HG03378 (cell line): ENCODE measurements at regions not wholly inside any gene's neighbourhood (a gene's known extent, or its start where the extent isn't known, plus 50 kb on each side); places are given as distances from the start of the nearest gene placed in this dataset.
"Not testable (repeated sequence)": the region's sequence is repeated elsewhere in the genome, so short reads cannot be mapped to it uniquely, and the experiment has no call there.

Source experiments
- ATAC-seq: cut with Tn5 transposase; IDR thresholded peaks from one replicate; pipeline ENCODE4 v1.9.1; 2021; ENCODE audit warnings: mild to moderate bottlenecking, moderate library complexity; ENCODE audit not compliant: unreplicated experiment

DNA sequence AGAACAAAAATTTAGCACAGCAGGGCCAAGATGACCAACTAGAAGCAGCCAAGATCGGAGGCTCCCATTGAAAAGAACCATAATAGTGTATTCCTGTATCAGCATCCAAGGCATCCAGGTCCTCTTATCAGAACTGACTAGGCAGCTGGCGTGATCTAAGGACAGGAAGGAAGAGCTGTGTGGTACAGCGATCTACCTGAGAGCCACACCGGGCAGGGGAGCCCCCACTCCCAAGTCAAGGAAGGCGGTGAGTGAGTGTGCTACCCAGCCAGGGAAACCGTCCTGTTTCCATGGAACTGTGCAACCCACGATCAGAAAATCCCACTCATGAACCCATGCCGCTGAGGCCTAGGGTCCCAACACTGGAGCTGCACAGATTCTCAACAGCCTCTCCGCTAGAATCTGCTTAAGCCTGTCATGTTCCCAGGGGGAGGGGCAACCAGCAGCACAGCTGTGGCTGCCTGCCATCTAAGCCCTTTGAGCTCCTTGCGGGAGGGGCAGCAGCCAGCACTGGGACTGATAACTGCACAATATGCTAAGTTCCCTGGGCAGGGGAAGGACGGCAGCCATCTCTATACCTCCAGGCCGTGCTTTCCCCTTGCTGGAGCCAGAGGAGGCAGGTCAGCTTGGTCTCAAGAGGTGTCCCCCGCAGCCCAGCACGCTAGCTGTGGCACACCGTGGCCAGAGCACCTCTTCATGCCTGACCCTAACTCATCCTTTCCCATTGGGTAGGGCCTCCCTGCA is 213.0 kb upstream of the SMIM30 start:
- ATAC-seq = no peak

- no peak for ATAC-seq
Measured at GRCh38 chr7:113321201-113321600, 202.8 kb upstream of the SMIM30 start.

DNA sequence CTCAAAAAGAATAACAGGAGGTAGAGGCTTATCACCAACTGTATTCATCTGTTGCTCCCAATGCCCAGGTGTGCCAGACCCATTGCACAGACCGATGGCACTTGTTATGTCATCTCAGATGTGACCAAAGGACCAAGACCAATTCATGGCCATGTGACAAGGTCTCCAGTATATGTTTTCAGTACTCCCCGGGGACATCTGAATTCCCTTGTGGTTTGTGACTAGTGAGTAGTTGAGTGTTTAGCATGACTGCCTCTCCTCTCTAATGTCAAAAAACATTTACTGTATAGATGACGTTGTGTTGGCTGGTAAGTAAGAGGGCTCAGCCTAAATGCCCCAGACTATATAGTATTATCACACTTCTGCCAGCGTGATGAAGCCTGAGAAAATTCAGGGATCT is 202.1 kb upstream of the SMIM30 start:
- ATAC-seq = no peak

DNA sequence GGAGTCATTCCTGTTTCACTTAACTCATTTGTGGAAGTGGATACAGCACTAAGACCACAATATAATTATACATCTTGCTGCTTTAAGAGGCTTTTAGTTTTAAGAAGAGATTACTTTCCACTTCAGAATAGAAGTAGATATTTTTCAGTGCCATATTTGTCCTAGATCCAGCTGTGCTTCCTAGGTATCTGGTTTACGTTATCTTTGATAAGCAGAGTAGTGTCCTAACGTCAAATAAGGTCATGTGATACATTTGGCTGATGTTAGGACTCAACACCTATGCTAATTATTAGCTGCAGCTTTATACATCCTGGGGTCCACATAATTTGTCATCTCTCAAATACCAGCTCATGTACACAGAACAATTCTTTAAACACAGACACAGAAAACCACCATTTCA is 196.2 kb upstream of the SMIM30 start:
- no peak for ATAC-seq

- no peak for ATAC-seq
Measured at GRCh38 chr7:113308399-113308798, 190.0 kb upstream of the SMIM30 start.

DNA sequence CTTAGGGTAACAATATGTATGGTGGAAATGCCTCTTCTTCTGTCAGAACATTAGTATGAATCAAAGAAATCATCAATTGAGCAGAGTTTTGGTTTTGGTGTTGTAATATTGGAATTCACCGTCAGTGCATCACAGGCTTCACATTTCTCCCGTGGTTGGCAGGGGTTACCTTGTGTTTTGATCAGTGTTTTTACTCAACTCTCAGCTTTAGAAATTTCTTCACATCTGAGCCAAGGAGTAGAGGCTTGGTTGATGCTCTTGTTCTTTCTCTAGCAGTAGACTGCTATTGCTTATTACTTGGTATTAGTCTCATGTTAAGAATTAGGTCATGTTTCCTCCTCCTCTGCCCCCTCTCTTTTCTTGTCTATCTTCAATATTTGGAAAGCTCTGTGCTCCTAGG is 188.8 kb upstream of the SMIM30 start:
- ATAC-seq = no peak

- no peak for ATAC-seq
Measured at GRCh38 chr7:113306302-113306701, 187.9 kb upstream of the SMIM30 start.

DNA sequence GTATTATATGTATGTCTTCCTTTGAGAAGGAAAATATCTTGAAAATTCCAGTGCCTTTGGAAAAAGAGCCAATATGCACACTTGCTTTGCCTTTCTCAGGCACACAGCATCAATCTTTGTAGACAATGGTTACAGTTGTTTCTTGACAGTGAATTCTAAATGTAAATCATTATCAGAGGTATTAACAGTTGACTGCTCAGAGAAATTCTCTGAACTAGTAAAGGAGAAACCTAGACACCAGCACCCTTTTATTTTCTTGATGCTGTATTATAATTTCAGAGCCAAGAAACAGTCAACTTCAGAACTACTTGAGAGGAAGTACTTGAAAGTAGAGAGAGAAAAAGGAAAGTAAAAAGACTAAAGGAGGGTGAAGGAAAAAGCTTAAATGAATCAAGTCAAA is 185.8 kb upstream of the SMIM30 start:
- ATAC-seq = no peak

- not testable (repeated sequence) for ATAC-seq
Measured at GRCh38 chr7:113303388-113303787, 185.0 kb upstream of the SMIM30 start.

- ATAC-seq = no peak
Measured at GRCh38 chr7:113301983-113302382, 183.6 kb upstream of the SMIM30 start.

- no peak for ATAC-seq
Measured at GRCh38 chr7:113301141-113301540, 182.8 kb upstream of the SMIM30 start.

- ATAC-seq = no peak
Measured at GRCh38 chr7:113299748-113300147, 181.4 kb upstream of the SMIM30 start.

- ATAC-seq = no peak
Measured at GRCh38 chr7:113298501-113298900, 180.1 kb upstream of the SMIM30 start.

DNA sequence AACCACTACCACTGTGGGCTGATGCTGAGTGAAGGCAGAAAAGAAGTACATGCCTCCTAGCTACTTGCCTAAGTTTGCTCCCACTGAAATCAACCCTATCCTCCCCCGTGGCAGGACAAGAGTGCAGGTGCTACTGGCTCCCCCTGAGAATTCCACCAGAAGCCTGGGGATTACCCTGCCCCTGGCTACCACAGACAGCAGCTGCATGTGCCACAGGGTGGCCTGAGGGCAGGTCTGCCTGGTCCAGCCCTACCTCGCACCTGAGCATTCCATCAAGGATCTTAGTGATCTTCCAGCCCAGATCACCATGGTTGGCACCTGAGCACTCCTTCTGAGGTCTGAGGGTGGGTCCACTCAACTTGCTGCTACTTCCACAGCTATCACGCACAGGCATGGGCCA is 176.4 kb upstream of the SMIM30 start:
- ATAC-seq = no peak

- ATAC-seq = no peak
Measured at GRCh38 chr7:113292105-113292504, 173.8 kb upstream of the SMIM30 start.

- no peak for ATAC-seq
Measured at GRCh38 chr7:113291058-113291457, 172.7 kb upstream of the SMIM30 start.

- ATAC-seq = peak; percentile 82
Measured at GRCh38 chr7:113289140-113289740, 170.9 kb upstream of the SMIM30 start.

DNA sequence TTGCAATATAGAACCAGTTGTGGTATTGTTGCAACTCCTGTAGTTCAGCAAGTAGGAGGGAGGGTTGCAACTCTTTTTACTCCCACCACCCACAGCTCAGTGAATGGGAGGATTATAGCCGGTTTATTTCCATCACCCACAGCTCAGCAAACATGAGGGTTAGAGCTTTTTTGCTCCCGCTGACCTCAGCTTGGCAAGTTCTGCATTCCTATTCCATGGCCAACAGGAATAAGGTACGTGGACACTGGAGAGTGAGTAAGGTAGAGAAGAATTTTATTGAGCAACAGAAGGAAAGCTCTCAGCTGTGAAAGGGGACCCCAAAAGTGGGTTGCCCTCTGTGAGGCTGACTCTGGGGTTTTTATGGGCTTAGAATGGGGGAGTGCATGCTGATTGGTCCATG is 167.1 kb upstream of the SMIM30 start:
- ATAC-seq = no peak

DNA sequence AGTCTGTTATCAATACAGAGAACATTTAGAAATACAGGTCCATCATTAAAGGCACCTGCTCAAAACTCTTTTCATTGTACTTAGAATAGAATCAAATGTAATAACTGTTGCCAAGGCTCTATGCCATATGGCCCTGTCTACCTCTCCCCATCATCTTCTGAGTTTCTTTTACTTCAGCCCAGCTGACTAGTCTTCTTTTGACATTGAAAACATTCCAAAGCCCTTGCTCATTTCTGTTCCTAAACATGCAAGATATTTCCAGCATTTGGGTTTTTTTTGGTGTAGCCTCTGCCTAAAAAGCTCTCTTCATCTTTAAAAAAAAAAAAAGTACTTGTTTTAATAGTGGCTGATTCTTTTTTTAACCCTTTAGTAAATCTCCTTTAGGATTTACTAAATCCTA is 165.5 kb upstream of the SMIM30 start:
- ATAC-seq = no peak

DNA sequence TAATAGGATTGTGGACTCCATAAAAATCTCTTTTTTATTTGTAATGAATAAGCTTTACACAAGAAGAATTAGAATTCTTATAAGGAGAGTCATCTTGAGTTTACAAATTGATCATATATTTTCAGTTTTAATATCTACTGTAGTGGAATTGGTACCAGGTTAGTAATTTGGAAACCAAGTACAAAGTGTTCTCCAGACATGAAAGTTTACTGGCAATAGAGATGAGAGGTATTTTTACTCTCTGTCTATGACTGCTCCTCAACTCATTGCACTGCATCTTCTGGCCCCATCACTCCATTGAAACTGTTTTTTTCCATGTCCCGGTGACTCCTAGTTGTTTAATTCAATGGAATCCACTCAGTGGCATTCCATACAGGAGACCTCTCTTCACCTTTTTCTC is 164.5 kb upstream of the SMIM30 start:
- no peak for ATAC-seq

DNA sequence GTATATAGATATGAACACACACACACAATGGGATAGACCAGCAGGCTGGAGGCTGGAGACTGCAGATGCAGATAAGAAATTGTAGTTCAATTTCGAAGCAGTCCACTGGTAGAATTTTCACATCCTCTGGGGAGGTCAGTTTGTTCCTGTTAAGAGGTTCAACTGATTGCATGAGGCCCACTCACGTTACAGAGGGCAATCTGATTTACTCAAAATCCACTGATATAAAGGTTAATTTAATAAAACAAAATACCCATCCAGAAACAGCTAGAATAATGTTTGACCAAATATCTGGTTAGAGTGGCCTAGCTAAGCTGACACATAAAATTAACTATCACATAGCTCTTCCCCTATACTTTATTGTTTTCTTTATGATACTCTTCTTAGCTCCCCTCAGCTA is 162.9 kb upstream of the SMIM30 start:
- no peak for ATAC-seq

DNA sequence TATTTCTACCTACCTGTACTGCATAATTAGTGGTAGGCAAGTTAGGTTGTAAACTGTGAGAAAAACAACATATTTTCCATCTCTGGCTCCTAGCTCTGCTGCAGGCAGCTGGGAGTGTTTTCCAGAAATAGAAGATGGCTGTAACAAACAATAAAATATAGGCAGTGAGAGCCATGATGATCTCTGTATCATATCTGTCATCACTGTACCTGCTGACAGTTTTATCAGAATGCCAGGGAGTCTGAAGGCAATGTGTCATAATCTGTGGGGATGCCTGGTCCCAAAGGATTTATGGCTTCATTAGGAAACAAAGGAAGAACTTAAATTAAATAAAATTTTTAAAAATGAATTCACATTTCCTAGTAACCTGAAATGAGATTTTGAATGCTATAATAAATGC is 160.9 kb upstream of the SMIM30 start:
- no peak for ATAC-seq

DNA sequence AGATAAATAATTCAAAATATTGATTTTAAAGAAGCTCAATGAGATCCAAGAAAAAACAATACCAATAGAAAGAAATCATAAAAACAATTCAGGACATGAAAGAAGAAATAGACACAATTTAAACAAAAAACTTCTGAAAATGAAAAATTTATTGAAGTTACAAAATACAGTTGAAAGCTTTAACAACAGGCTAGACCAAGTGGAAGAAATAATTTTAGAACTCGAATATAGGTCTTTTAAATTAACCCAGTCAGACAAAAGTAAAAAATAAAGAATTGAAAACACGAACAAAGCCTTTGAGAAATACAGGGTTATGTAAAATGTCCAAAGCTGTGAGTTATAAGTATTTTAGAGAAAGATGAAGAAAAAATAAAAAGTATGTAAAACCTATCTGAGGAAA is 152.4 kb upstream of the SMIM30 start:
- ATAC-seq = no peak
